Panc1 (cell line): ENCODE measurements at regions not wholly inside any gene's neighbourhood (a gene's known extent, or its start where the extent isn't known, plus 50 kb on each side); places are given as distances from the start of the nearest gene placed in this dataset.

Experiments used
- ATAC-seq: fragments of 200-7000 bp; cut with Tn5 transposase; 2 replicates; pipeline ENCODE4 v1.9.1; 2020; ENCODE audit warnings: mild to moderate bottlenecking, moderate library complexity
- BruUV-seq: library from RNA; stranded (reverse); fragments of 400-500 nt; replicated peaks from 2 replicates; lab custom pipeline; 2021; lab: Mats Ljungman, UMichigan
- CTCF ChIA-PET: fragments of 300-600 bp; sonication (Branson Sonifier 250); formaldehyde crosslinking; loops from one replicate; lab custom pipeline; 2022; ENCODE audit warnings: antibody characterized with exemption; lab: Charles Lee
- POLR2A ChIA-PET: fragments of 300-600 bp; sonication (Branson Sonifier 250); formaldehyde crosslinking; loops from one replicate; lab custom pipeline; 2022; ENCODE audit warnings: antibody characterized with exemption; lab: Charles Lee
- DNase-seq: peaks from one replicate; pipeline ENCODE4 v3.0.0-alpha.2; 2010; ENCODE audit warnings: low read depth, low spot score
- H3K27ac ChIP-seq: 2 replicates; pipeline ENCODE4 v1.5.1; 2011; ENCODE audit warnings: mild to moderate bottlenecking, low read length, inconsistent platforms
- H3K27me3 ChIP-seq: fragments of 200-500 bp; sonication (Bioruptor generic); 2 replicates; pipeline ENCODE4 v1.6.0; 2014; ENCODE audit warnings: low read length, inconsistent platforms; ENCODE audit not compliant: control insufficient read depth, insufficient read depth
- H3K36me3 ChIP-seq: fragments of 200-500 bp; sonication (Bioruptor generic); 2 replicates; pipeline ENCODE4 v1.5.1; 2014; ENCODE audit warnings: inconsistent platforms, mild to moderate bottlenecking, low read length, moderate library complexity; ENCODE audit not compliant: control insufficient read depth, insufficient read depth
- H3K4me1 ChIP-seq: 2 replicates; pipeline ENCODE4 v1.5.1; 2011; ENCODE audit warnings: inconsistent platforms, mild to moderate bottlenecking, low read length, moderate library complexity; ENCODE audit not compliant: control insufficient read depth, insufficient read depth
- H3K4me3 ChIP-seq, 2 experiments: 2 replicates each; pipeline ENCODE4 v1.5.1; 2011 to 2012; ENCODE audit warnings: low read depth in 2 of 2, low read length in 2 of 2, mild to moderate bottlenecking in 2 of 2, inconsistent platforms in 1 of 2, moderate library complexity in 1 of 2
- H3K9me3 ChIP-seq: fragments of 200-500 bp; sonication (Bioruptor generic); 2 replicates; pipeline ENCODE4 v1.5.1; 2014; ENCODE audit warnings: low read depth, mild to moderate bottlenecking, inconsistent platforms, low read length, moderate library complexity; ENCODE audit not compliant: control insufficient read depth, insufficient read depth
- POLR2AphosphoS5 ChIP-seq: IDR thresholded peaks from 2 replicates; pipeline ENCODE4 v1.6.1; 2012; ENCODE audit warnings: mild to moderate bottlenecking, low read depth, low read length, moderate library complexity
- SIN3A ChIP-seq: IDR thresholded peaks from 2 replicates; pipeline ENCODE4 v1.6.1; 2012; ENCODE audit warnings: low read depth, mild to moderate bottlenecking, low read length, moderate library complexity, borderline replicate concordance; ENCODE audit not compliant: insufficient read depth
- TCF7L2 ChIP-seq: IDR thresholded peaks from 2 replicates; pipeline ENCODE4 v1.6.1; 2011; ENCODE audit warnings: mild to moderate bottlenecking, low read depth, low read length, inconsistent platforms
- in situ Hi-C: cut with HindIII; loops from 2 replicates; pipeline ENCODE4 v1.10.0; 2016; ENCODE audit warnings: low sequenced_read_pairs, low pct_unique_long_range_greater_than_20kb
- intact Hi-C: fragments of 100-400 bp; cut with micrococcal nuclease; formaldehyde crosslinking; loops from one replicate; pipeline ENCODE4 v1.10.0; 2022; ENCODE audit not compliant: unreplicated experiment
- TF ChIP-seq, protein P1 (sequence below): fragments of 450-650 bp; IDR thresholded peaks from 2 replicates; pipeline ENCODE4 v1.5.1; 2017; ENCODE audit warnings: mild to moderate bottlenecking
- TF ChIP-seq, protein P2 (sequence below), 2 experiments: IDR thresholded peaks; 2 replicates each; pipeline ENCODE4 v1.6.1; 2011 to 2012; ENCODE audit warnings: low read depth in 2 of 2, control low read depth in 1 of 2, low read length in 1 of 2, mild to moderate bottlenecking in 1 of 2, moderate library complexity in 1 of 2; ENCODE audit not compliant: insufficient read depth in 1 of 2

DNA sequence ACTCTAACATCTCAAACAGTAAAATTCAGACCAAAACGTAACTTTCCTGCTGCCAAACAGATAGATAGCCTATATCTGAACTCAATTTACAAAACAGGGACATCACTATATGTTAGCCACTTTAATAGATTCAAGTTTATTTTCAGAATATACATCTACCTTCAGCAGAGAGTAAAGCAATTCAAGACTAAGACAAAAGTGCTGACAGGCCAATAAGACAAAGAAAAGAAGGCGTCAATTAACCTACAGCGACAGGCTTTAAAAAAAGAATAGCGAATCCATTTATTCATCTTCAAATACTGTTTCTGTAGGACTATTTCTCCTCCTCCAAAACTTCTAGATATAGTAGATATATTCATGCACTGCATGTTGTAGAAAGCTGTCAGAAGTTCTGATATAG is 333.0 kb downstream of the GRB14 start:
- no peak for DNase-seq
- Histone ChIP-seq H3K36me3 (no peaks in the 10 kb centered on the region), H3K9me3 (no peaks in the 10 kb centered on the region), H3K27me3 (no peaks in the 10 kb centered on the region), H3K4me1 (no peaks in the 10 kb centered on the region), H3K27ac (no peak overlapping the region), H3K4me3 (no peak overlapping the region)
- in situ Hi-C loops (no loop called here), intact Hi-C loops (no loop called here)
- ChIA-PET POLR2A (no interaction called here), CTCF (no interaction called here)
- no peak for ATAC-seq
- no TSS peak for BruUV-seq
- TF ChIP-seq POLR2AphosphoS5 = no peak

DNA sequence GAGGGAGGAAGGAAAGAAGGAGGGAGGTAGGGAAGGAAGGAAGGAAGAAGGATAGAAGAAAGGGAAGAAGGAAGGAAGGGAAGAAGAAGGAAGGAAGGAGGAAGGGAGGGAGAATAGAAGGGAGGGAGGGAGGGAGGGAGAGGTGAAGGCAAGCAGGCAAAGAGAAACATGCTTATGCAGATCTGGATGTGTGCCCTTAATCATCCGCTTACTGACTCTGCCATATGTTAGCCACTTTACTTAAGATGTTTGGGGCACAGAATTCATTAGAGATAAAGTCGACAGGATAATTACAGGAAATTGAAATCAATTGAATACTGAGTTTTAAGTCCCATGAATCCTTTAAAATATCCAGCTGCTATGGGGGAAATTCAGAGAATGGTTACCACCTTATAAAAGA is 334.2 kb downstream of the GRB14 start:
- BruUV-seq = no TSS peak
- ATAC-seq = no peak
- no peak overlapping the region for H3K4me3 ChIP-seq
- intact Hi-C loops = no loop called here
- no peaks in the 10 kb centered on the region for H3K36me3 ChIP-seq
- H3K9me3 ChIP-seq = no peaks in the 10 kb centered on the region
- POLR2A ChIA-PET = no interaction called here
- no peaks in the 10 kb centered on the region for H3K4me1 ChIP-seq
- in situ Hi-C loops = no loop called here
- H3K27me3 ChIP-seq = no peaks in the 10 kb centered on the region
- no peak for DNase-seq
- CTCF ChIA-PET = no interaction called here
- no peak overlapping the region for H3K27ac ChIP-seq
- TF ChIP-seq SIN3A = no peak
- no peak for TF ChIP-seq POLR2AphosphoS5
- no peak for TF ChIP-seq TCF7L2
- TF ChIP-seq, protein P1, sequence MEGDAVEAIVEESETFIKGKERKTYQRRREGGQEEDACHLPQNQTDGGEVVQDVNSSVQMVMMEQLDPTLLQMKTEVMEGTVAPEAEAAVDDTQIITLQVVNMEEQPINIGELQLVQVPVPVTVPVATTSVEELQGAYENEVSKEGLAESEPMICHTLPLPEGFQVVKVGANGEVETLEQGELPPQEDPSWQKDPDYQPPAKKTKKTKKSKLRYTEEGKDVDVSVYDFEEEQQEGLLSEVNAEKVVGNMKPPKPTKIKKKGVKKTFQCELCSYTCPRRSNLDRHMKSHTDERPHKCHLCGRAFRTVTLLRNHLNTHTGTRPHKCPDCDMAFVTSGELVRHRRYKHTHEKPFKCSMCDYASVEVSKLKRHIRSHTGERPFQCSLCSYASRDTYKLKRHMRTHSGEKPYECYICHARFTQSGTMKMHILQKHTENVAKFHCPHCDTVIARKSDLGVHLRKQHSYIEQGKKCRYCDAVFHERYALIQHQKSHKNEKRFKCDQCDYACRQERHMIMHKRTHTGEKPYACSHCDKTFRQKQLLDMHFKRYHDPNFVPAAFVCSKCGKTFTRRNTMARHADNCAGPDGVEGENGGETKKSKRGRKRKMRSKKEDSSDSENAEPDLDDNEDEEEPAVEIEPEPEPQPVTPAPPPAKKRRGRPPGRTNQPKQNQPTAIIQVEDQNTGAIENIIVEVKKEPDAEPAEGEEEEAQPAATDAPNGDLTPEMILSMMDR = no peak
- TF ChIP-seq, protein P2, sequence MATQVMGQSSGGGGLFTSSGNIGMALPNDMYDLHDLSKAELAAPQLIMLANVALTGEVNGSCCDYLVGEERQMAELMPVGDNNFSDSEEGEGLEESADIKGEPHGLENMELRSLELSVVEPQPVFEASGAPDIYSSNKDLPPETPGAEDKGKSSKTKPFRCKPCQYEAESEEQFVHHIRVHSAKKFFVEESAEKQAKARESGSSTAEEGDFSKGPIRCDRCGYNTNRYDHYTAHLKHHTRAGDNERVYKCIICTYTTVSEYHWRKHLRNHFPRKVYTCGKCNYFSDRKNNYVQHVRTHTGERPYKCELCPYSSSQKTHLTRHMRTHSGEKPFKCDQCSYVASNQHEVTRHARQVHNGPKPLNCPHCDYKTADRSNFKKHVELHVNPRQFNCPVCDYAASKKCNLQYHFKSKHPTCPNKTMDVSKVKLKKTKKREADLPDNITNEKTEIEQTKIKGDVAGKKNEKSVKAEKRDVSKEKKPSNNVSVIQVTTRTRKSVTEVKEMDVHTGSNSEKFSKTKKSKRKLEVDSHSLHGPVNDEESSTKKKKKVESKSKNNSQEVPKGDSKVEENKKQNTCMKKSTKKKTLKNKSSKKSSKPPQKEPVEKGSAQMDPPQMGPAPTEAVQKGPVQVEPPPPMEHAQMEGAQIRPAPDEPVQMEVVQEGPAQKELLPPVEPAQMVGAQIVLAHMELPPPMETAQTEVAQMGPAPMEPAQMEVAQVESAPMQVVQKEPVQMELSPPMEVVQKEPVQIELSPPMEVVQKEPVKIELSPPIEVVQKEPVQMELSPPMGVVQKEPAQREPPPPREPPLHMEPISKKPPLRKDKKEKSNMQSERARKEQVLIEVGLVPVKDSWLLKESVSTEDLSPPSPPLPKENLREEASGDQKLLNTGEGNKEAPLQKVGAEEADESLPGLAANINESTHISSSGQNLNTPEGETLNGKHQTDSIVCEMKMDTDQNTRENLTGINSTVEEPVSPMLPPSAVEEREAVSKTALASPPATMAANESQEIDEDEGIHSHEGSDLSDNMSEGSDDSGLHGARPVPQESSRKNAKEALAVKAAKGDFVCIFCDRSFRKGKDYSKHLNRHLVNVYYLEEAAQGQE (IDR thresholded peaks at IDR 0.05; ENCODE audit: insufficient read depth in 1 of 2, low read depth in 2 of 2, low read length in 1 of 2) = no peak

DNA sequence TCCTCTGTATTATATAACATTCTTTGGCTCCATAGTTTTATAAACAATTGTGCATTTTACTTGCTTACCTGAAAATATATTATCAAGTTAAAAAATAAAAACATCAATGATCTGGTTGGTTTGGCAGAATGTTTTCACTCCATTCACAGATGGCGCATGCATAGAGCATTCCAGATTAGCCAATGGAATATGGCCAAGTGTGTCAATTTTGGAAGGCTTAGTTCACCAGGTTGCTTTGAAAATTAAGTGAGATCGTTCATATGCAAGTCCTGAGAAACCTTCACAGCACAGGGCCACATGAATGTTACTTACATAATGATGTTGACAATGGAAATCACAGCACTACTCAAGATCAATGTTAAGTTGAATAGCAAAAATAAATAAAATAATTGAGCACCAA is 335.7 kb downstream of the GRB14 start:
- no peak overlapping the region for H3K4me3 ChIP-seq
- no peak for DNase-seq
- in situ Hi-C loops (no loop called here), intact Hi-C loops (no loop called here)
- CTCF ChIA-PET = no interaction called here
- POLR2A ChIA-PET = no interaction called here
- H3K36me3 ChIP-seq = no peaks in the 10 kb centered on the region
- no peaks in the 10 kb centered on the region for H3K9me3 ChIP-seq
- no peak overlapping the region for H3K27ac ChIP-seq
- ATAC-seq = no peak
- H3K4me1 ChIP-seq = no peaks in the 10 kb centered on the region
- no peaks in the 10 kb centered on the region for H3K27me3 ChIP-seq
- TF ChIP-seq, protein P2 (IDR thresholded peaks at IDR 0.05; ENCODE audit: insufficient read depth in 1 of 2, low read depth in 2 of 2, low read length in 1 of 2) = no peak
- no peak for TF ChIP-seq SIN3A
- no peak for TF ChIP-seq TCF7L2
- TF ChIP-seq POLR2AphosphoS5 = no peak
- TF ChIP-seq, protein P1 = no peak
- BruUV-seq = no TSS peak
